Cerebellar nuclear complex (tissue), 1 donor: ENCODE measurements at regions not wholly inside any gene's neighbourhood (a gene's known extent, or its start where the extent isn't known, plus 50 kb on each side); places are given as distances from the start of the nearest gene placed in this dataset.

ENCODE experiments used
- DNase-seq, 2 experiments: peaks; one replicate each; lab custom pipeline; 2025; lab: John Stamatoyannopoulos, UW

DNA sequence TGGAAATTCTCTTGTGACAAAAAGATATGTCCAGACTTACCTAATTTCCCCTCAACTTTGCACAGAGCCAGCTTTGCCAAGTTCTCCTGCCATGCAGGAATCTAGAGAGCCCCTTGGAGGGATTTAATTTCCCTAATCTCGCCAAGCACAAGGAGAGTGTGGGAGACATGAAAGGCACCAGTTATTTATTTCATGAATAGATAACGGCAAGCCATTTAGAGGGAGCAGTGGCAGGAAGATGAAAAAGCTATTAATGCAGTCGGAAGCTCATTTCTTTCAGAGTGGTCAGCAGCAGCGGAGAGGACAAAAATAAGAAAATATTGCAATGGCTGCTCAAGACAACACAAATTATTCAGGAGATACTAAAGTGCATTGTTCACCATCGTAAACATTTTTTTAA is 150.9 kb upstream of the WSCD2 start:
- DNase-seq = no peak

DNA sequence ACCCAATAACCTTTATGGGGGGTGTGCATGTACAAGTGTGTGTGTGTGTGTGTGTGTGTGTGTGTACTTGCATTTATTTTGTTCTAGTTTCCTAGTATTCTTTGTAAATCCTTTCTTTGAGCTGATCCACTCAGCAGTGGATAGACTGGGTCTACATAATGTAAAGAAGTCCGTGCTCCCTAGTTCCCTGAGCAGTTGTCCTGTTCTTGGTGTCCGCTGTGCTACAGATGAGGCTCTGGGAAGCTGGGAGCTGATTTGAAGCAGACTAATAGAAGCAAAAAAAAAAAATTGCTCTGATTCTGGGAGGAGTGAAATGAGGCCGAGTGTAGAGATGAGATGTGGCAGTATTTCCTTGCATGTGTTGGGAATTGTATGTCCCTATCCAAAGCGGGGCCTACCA is 150.4 kb upstream of the WSCD2 start:
- no peak for DNase-seq

- no peak for DNase-seq
Observed at GRCh38 chr12:107983756-107984472, 145.2 kb upstream of the WSCD2 start.

- no peak for DNase-seq
Observed at GRCh38 chr12:107984973-107985372, 144.1 kb upstream of the WSCD2 start.

DNA sequence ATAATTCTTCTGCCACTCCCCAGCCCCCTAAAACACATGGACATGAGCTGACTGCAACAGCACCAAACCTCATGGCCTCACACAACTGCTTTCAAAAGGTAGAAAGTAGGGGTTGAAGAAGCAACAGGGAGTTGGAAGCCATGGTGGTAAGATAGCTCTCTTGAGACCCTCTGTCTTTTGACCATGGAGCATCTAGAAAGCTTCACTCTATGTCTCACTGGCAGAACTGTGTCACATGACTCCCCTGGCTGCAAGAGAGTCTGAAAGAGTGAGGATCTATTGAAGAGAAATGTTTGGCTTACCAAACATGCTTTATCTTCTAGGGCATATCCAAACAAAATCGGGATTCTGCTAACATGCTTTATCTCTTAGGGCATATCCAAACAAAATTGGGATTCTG is 142.9 kb upstream of the WSCD2 start:
- DNase-seq = no peak

DNA sequence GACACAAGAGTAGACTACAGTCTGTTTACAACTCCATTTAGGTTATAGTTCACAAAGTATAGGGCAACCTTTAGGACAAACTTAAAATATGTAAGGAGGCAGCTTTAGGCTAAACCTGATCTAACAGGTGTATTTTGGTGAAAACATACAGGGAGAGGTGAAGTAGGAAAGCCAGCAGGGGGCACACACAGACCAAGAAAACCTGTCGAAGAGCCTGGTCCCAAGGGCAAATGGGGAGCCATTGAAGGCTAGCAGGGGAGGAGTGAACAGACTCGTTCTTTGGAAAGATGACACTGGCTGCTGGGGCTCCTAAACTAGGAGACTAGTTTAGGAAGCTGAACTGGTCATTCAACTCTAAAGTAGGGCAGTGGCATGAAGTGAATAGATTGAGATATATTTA is 138.8 kb upstream of the WSCD2 start:
- no peak for DNase-seq

- no peak for DNase-seq
Observed at GRCh38 chr12:107992029-107992428, 137.1 kb upstream of the WSCD2 start.

- DNase-seq = no peak
Observed at GRCh38 chr12:107992870-107993451, 136.1 kb upstream of the WSCD2 start.

DNA sequence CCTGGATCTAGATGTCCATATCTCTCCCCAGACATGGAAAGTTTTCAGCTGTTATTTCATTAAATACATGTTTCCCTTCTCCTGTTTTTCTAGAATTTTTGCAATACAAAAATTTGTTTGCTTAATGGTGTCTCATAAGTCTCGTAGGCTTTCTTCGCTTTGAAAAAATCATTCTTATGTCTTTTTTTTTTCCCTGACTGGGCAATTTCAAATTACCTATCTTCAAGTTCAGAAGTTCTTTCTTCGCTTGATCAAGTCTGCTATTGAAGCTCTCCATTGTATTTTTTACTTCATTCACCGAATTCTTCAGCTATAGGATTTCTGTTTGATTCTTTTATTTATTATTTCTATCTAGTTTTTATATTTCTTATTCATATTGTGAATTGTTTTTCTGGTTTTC is 130.2 kb upstream of the WSCD2 start:
- DNase-seq = no peak

DNA sequence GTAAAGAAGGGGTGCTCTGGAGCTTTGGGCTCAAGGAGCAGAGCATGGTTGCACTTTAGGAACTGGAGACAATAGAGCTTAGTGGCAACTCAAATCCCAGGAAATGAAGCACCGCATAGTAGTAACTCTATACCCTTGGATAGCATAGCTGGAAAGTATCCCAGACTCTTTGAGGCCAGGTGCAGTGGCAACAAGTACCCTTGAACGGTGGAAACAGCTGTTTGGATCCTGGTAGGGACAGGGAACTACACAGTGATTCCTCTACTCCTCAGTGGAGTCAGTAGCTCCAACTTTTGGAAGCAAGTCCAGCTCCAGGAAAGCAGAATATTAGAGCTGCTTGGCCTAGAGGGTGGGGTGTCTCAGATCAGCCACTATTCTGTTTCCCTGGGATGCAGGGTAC is 129.0 kb upstream of the WSCD2 start:
- no peak for DNase-seq

DNA sequence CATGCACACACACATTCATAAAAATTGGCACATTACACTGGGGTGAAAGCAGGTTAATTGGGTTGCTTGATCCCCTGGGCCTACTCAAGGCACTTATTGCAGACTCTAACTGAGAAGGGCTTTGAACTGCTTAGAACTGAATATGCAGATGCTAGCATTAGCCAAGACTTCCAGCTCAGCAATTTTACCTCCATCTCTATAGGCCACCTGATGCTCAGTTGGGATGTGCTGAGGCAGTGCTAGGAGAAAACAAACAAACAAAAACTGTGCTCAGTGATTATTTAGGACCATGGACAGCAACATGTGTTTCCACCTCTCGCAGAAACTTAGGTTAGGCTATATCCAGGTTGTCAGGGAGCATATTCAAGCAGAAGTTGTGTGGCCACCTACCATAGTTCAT is 124.8 kb upstream of the WSCD2 start:
- no peak for DNase-seq

GRCh38 chr12:108008163-108008905 is 120.8 kb upstream of the WSCD2 start:
- no peak for DNase-seq

DNA sequence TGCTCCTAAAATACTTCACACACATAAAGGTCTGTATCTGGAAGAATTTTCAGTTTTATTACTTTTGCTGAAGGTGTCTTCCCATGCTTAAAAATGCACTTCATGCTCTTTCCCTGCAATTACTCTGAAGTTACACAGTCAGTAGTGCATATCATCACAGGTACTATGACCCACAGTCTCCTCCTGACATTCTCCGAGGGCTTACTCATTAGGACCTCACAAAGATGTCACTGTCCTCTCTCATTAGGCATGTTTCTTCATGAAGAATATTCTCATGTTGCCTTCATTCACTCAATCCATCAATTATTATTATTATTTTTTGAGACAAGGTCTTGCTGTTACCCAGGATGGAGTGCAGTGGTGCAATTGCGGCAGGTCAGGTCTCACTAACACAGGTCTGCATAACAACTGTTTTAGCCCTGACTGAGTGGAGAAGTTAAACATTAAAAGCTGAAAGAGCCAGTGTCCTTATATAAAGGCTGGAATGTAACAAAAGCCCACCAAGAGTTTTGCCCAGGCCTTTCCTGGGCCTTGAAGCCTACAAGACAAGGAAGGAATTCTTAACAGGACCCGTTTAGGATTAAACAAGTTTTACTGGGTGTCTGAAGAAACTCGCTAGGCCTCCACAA is 119.5 kb upstream of the WSCD2 start:
- DNase-seq = no peak

DNA sequence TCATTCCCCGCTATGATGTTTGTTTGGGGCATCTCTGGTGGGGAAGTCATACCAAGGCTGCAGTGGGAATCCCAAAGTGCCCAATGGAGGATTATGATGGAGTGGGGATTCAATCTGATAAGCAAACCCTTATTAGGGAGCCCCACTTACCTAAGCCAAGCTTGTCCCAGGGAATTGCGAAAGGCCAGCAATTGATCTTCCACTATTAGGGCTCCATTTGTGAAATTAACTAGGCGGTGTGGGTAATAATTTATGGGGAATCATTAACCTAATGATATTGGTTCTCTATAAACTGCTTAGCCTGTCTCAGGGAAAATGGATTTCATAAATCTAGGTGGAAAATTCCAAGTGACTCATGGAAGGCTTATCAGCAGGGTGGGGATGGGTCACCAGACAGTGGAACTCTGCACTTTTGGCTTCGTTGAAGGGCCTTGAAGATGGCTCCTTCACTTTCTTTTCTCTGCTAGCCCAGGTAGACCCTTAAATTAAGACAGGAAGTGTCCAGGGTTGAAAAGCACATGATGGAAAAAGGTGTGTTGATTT is 113.0 kb upstream of the WSCD2 start:
- DNase-seq = no peak

DNA sequence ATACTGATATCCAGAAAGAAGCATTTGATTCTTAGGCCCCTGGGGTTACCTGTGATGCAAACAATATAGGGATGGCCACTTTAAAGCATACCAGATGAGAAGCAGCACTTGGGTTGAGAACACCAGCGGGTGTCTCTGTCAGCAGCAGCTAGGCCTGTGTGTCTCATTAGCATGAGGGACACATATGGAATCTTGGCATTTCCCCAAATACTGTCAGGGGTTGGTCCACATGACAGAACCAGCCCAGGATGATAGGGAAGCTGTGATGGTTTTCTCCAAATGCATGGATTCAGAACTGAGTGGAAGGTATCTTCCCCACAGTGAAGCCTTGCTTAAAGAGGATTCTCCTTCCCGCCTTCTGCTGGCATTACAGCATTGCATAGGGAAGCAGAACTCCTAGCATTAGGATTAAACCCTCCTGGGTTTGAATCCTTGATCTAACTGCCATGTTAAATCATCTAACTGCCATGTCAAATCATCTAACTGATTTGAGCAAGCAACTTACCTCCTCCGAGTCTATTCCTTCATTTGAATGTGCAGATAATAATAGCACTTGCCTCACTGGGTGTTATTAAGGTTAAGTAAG is 111.5 kb upstream of the WSCD2 start:
- DNase-seq = no peak

- no peak for DNase-seq
Observed at GRCh38 chr12:108019862-108020261, 109.2 kb upstream of the WSCD2 start.

- DNase-seq = no peak
Observed at GRCh38 chr12:108021141-108021540, 107.9 kb upstream of the WSCD2 start.

- DNase-seq = no peak
Observed at GRCh38 chr12:108021949-108022522, 107.1 kb upstream of the WSCD2 start.

GRCh38 chr12:108029051-108029835 is 99.8 kb upstream of the WSCD2 start:
- DNase-seq = no peak

DNA sequence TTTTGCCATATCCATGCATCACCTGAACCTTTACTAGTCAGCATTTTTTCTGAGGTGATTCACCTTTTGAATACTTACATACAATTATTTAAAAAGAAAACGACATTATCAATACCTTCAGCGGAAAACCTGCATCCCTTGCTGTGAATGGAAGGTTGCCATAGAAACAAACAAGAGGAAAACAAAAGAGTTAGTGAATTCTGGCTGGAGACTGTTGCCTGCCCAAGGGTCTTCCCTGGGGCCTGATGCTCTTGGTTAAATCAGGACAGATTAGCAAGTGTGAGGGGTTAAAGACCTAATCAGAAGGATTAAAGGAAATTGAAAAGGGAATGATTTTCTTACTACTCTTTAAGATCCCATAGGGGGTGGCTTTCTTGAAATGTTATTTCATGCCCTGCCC is 96.0 kb upstream of the WSCD2 start:
- no peak for DNase-seq

DNA sequence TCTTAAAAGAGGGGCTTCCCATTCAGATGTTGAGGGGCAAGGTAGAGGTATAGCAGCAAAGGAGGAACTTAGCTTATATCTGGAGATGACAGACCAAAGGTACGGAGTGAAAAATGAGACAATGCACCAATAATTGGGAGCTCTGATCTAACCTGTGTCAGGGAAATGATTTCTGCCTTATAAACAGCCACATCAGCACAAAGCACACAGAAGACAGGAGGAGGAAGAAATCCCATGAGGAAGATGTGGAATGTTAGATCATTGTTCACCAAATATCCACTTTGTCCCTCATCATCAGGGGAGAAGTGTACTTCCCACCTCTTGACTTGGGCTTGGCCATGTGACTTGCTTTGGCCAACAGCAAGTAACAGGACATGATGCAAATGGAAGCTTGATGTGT is 93.7 kb upstream of the WSCD2 start:
- DNase-seq = no peak
